GM04503 (cell line): ENCODE measurements at regions not wholly inside any gene's neighbourhood (a gene's known extent, or its start where the extent isn't known, plus 50 kb on each side); places are given as distances from the start of the nearest gene placed in this dataset.

Experiments used
- DNase-seq: peaks from one replicate; pipeline ENCODE4 v3.0.0-alpha.2; 2012; ENCODE audit warnings: low read depth

DNA sequence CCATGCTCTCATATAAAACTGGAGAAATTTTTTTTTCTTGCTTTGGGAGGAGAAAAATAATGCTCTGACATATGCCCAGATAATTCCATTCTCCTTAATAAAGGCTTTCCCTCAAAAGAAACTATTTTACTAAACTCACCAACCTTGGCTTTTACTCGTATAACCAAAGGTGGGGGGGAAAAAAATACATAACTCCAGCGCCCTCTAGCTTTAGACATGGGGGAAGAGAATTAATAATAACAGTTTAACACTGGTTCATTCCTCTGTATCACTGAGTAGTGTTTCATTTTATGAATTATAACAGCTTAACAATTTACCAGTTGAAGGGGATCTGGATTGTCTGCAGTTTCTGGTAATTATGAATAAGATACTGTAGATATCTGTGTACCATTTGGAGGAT, 1226.1 kb downstream of the GRIK2 start:
- DNase-seq: no peak

DNA sequence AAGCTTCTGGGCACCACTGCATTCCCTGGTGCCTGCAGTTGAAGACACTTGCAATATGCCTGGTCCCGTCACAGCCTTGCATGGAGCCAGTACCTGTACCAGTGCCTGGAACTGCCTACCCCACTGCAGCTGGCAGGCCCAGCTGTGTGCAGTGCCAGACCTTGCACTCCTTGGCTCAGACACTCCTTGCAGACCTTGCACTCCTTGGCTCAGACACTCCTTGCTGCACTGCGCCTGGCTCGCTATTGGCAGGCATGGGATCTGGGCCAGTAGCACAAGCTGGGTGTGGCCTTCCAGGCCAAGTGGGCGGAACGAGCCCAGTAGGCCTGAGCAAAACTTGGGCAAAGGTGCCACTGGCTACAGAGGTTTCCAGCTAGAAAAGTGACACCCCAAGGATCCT, 1189.1 kb downstream of the GRIK2 start:
- no peak for DNase-seq

DNA sequence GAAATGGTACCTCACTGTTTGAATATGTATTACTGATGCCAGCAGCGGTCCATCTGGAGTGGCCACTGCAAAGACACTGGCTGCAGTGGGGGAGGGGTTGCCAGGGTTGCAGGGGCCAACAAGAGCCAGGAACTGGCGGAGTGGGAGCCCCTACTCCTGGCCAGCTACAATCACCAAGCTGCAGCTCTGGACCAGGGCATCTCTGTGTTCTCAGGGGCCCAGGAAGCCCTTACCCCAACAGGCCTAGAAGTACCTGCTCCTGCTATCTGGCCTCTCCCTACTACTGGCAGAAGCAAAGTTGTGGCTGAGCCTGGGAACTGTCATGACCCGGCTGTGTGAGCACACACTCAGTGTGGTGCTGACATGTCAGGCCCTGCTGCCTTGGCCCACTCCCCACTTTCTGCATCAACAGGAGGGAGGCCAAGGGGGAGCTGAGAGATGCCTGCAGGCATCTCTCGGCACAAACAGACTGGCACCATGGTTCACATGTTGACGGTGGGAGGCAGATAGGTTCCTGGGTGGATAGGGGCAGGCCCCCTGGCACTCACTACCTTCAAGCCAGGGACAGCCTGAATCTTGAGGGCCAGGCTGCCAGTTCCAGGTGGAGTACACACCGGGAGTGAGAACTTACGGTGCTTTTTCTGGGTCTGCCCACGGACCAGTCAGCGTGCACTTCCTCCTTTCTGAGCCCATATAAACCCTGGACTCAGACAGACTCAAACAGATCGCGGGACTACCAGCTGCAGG, 1188.0 kb downstream of the GRIK2 start:
- no peak for DNase-seq

DNA sequence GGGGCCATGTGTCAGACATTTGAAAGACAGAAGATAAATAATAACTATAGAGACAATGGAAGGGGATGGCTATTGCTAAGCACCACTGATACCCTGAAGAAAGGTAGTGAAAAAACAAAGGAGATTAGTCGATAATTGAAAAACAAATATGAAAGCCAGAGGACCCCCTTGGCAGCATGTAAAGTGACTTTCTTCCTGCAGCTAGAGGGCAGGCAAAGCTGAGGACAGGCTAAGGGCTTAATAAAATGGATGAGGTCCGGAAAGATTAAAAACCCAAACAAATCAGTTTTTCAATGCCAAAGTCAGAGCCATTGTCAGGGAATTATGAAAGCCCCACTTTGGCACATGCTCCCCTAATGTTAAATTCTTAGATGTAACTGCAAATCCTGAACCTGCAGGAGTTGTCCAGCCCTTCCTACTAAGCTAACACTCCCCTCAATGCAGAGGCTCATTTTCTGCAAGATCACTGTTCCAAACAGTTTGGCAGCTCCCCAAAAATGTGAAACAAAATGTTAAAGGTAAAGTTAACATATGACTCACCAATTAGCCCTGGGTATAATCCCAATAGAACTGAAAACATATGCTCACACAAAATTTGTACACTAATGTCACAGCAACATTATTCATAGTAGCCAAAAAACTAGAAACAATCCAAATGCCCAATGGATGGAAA, 1177.9 kb downstream of the GRIK2 start:
- no peak for DNase-seq

DNA sequence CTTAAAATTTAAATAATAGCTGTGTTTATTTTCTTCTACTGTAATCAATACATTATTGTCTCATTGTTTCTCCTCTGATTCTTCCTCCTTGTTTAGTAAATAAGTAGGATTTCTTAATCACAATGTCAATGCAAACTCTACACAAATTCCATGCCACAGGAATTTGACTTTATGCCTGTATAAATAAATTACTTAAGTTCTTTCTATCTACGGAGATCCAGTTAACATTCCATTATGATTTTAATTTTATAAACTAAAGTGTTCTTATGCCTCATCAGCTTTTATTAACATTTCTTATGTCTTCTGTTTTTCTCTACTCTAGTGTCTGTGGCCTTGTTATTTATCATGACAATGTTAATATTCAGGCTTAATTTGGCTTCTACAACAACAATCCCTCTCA, 1169.2 kb downstream of the GRIK2 start:
- DNase-seq: no peak

DNA sequence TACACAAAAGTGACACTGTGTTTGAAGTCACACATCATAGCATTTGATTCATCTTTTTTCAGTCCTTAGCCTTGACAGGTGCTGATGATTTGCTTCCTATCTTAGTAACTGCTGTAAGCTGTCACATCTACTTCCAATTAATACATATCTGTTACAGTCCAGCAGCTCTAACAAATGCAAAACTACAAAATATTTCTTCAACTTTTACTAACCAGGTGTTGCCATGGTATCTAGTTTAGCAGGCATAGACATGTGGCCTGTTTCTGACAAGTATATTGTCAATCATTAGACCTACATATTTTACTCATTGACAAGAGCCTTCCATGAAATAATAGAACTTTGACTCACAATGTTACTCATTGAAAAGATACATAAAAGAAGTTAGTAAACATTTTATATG, 1159.7 kb downstream of the GRIK2 start:
- no peak for DNase-seq

DNA sequence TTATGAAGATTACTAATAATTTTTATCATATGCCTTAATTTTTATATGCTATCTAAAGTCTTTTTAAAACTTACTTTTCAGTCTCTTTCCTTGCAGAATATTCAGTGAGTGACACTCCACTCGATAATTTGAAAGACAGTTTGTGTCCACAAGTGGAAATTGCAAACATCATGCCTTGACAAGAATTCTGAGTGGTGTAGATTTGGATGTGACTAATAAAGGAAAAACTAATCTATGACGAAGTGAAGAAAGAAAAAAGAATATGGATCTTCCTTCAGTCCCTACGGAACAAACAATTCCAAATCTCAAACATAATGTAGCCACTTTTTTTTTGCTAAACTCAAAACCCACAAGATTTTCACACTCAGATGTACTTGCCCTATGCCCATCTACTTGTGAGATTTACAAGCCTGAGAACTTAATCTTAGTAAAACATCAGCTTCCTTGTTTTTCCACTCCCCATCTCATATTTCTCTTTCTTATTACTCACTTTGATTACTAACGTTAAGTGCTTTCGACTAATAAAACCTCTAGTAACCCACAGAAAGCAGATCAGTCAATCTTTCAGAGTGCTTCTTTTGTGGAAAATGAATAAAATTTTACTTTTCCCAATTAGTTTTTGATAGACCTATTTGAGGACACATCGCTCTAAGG, 1155.8 kb downstream of the GRIK2 start:
- no peak for DNase-seq

DNA sequence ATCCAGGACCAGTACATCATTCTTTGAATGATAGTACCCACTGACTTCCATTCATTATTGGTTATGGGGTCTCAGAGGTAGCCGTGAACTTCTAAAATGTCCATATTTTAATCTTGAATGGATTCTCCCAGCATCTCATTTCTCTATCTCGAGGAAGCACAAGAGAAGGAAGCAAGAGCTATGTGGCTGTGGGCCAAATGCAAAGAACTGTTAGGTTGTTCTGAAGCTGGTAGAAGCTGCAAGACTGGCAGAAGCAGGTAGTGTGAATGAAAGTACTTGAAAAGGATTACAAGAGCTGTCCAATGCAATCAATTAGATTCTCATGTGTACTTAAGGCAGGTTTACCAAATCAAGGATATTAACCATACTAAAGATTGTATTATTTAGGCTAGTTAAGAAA, 1131.8 kb downstream of the GRIK2 start:
- no peak for DNase-seq

DNA sequence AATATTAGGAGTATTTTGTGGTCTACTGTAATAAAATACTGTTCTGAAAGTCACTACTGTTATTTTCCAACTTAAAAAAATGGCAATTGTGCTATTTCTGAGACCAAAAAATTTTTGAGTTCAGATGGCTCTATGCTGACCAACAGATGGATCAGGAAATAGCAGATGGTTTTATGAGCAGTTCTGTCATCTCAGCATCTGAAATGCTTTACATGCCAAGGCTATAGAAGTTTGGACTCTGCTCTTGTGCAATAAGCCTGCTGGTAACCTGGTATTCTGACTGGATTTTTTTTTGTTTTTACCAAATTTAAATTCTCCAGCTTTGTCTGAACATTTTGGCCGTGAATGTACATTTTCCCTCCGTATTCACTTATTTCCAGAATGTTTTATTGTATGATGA, 1127.5 kb downstream of the GRIK2 start:
- no peak for DNase-seq

DNA sequence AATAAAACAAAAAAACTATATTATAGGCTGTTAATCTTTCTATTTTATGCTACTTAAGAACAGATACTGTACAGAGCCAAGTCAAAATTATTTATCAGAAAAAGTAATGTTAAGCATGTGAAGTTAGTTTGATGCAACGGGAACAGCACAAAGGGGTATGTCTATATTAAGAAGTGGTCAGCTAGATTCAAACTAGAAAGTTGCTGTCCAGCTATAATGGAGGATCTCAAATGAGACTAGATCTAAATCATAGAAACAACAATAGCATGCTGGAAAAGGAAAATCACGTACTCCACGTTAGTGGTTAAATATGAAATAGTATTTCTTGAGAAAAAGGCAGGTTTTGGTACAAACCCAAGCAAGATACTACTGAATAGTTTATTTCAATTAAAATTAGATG, 1124.0 kb downstream of the GRIK2 start:
- no peak for DNase-seq

DNA sequence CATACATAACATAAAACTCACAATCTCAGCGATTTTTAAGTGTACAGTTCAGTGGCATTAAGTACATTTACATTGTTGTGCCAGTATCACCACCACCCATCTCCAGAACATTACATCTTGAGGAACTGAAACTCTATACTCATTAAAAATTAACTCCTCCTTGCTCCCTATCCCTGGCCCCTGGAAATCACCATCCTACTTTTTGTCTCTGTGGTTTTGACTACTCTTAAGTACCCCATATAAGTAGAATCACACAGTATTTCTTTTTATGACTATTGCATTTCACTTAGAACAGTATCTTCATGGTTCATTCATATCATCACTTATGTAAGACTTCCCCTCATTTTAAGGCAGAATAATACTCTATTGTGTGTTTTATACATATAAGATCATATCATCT, 1108.1 kb downstream of the GRIK2 start:
- DNase-seq: no peak

DNA sequence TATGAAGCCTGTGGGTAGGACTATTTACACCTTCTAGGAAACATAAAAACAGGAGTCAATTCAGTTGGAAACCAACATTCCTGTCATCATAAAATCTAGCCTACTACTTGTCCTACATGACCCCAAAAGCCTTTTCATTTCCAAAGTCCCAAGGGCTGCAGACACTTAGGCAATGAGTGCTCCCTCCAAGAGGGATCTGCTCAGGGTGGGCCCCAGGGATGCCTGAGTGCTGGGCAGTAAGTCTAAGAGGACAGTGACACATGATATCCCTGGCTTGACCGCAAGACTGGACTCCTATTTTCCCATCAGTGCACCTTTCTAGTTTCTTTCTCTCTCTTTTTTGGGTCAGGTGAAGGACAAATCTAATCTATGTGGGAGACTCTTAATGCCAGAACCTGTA, 1101.3 kb downstream of the GRIK2 start:
- DNase-seq: no peak

DNA sequence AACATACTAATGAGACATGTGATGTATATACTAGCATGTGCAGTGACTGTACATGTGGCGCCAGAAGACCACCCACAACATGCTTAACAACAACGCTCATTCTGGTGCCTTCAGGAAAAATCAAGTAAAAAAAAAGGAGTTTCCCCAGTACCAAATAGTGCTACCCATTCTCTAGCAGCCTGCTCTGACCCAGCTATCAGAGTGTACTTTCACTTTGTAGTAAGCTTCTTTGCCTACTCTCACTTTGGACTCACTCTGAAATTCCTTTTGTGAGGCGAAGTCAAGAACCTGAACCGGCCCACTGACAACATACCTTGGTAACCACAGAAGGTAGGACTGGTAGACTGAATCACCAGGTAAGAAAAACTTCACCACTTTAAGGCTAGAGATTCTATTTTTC, 1100.0 kb downstream of the GRIK2 start:
- DNase-seq: no peak

DNA sequence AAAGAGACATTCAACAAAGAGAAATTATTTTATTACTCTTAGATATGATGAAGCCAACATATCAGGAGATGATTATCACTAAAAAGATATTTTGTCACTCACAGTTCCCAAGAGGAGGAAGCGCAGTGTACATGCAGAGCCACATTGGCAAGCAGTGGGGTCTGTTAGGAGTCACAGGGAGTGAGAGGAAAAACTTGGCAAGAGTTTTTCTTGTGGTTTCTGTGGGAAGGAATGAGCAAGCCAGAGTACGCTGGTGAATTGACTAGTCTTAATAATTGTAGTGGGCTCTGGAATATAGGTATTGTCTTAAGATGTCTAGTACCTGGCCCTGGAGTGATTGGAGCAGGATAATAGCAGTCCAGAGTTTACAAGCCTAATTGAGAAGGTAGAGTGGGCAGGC, 1095.2 kb downstream of the GRIK2 start:
- DNase-seq: no peak

DNA sequence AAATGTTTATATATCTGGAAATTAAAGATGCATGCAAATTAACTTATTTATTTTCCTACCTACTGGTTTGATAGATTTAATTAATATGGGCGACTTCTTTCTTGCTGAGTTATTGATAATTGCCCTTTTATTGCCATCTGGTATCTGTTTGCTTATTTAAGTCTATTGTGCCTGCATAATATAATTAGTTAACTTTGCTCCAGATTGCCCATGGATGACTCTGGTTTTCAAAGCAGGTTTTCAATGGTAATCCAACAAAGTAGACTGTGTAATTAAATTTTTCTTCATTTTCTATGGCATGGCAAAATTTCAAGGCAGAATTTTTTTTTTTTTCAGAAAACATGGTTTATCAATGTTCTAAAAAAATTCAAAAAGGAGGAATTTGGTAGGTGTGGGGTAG, 1092.0 kb downstream of the GRIK2 start:
- no peak for DNase-seq

DNA sequence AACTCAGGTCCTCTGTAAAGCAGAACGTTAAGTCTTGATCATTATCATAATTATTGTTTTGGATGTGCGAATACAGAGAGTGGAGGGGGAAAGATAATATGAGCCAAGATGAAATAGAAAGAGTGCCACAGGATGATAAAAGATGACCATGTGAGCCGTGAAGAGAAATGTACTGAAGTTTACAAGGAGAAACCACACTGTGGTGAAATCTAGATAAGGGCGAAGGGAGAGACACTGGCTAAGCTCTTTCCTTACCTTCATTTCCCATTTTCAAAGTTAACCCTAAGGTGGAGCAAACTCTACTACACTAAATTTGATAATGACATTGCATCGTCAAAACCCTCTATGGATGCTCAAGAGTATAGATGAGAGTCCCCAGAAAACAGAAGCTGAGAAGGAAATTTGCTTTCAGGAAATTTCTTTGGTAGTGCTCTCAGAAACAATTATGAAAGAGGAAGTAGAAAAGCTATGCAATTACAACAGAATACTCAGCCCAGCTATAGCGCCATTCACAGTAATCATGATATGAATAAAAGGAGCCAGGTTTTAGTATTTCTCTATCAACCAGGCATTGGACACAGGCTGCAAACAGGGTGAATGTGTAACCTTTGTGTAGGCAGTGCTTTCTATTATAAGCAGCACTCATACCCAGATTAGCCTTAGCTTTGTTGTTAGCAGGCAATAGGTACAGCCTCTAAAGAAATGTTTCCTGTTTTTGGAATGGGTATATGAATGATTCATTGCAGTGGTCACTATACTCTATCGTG, 1080.7 kb downstream of the GRIK2 start:
- no peak for DNase-seq

DNA sequence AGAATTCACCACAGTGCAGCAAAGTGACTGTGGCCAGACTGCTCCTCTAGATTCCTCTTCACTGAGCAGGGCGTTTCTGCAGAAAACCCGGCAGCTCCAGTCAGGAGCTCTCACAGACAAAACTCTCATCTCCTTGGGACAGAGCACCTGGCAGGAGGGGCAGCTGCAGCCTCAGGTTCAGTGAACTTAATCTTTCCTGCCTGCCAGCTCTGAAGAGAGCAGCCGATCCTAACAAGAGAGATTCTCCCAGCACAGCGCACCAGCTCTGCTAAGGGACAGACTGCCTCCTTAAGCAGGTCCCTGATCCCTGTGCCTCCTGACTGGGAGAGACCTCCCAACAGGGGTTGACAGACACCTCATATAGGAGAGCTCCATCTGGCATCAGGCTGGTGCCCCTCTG, 1065.5 kb downstream of the GRIK2 start:
- no peak for DNase-seq

DNA sequence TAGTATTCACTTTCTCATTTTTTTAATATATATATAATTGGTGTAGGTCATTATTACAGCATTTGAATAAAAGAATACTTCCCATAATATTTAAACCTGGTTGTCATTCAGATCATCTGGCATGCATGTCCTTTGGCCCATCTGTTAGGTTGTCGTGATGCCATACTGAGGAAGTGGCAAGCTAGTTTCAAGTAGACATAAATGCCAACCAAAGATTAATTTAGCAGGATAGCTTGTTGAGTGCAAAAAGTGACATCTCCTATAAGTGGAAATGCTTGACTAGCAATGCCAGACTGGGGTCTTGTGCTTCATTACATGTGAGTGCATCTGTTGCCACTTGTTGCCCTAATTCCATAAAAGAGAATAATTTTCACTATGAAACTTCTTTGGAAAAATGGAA, 1044.7 kb downstream of the GRIK2 start:
- DNase-seq: no peak

DNA sequence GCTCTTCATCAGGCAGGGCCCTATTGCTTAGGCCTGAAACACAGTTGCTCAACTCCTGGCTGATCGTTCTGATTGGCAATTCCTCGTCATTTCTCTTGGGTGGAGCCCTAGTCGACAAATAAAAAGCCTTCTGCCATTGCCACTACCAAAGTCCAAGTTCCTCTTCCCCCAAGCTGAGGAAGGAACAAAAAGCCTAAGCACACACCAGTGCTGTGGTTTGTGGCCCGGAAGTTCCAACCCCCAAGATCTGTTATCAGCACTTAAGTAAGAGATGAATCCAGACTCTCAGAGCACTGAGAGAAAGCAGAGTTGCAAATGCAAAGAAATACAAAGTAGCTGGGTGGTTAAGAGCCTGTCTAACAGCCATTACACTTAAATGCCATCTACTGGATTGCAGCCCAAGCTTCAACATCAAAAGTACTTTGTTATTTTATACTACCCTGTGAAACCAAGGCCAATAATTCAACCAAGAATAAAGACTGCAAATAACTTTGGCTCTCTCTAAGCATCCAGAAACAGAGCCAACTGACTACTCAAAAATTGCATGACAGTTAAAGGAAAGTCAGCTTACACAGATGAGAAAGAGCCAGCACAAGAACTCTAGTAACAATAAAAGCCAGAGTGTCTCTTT, 1024.0 kb downstream of the GRIK2 start:
- DNase-seq: no peak

DNA sequence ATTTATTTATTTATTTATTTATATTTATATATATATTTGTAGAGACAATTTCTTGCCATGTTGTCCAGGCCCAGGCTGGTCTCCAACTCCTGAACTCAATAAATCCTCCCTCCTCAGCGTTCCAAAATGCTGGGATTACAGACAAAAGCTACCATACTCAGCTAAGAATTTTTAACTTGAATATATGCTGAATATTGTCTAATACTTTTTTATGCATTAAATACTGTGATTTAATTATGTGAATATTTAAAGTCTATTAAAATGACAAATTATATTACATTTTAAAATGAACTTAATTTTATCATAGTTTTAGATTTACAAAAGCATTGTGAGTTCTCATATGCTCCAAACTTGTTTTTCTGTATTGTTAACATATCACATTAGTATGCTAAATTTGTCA, 1022.4 kb downstream of the GRIK2 start:
- DNase-seq: no peak

DNA sequence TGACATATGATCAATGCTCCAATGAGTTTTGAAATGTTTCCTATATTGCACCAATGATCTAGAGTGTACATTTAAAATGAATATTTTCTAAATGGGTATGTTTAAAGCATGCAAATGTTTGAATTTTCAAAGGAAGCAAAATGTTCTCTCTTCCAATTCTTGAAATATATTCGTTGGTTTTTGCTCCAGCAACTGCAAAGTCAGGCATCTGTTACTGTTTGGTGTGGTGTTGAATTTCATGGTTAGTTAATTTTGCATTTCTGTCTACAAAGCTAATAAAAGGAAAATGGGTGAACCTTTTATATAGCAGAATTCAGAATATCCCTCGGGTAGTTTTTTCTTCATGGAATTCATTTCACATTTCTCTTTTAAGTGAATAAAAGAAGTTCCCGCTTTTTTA, 1018.3 kb downstream of the GRIK2 start:
- DNase-seq: no peak
